Hepatocyte (in vitro differentiated cells): ENCODE measurements at regions not wholly inside any gene's neighbourhood (a gene's known extent, or its start where the extent isn't known, plus 50 kb on each side); places are given as distances from the start of the nearest gene placed in this dataset.

Experiments
- DNase-seq: peaks from one replicate; pipeline ENCODE4 v3.0.0-alpha.2; 2016; ENCODE audit warnings: low spot score
- H2AFZ ChIP-seq: fragments of 200-600 bp; sonication (generic); 2 replicates; pipeline ENCODE4 v1.6.0; 2016; ENCODE audit warnings: antibody characterized with exemption, mild to moderate bottlenecking
- H3K27ac ChIP-seq: fragments of 200-600 bp; sonication (generic); 2 replicates; pipeline ENCODE4 v1.5.1; 2016; ENCODE audit warnings: mild to moderate bottlenecking
- H3K27me3 ChIP-seq: fragments of 200-600 bp; sonication (generic); 2 replicates; pipeline ENCODE4 v1.6.1; 2016
- H3K36me3 ChIP-seq: fragments of 200-600 bp; sonication (generic); replicated peaks from 2 replicates; pipeline ENCODE4 v1.5.1; 2016; ENCODE audit warnings: low read depth; ENCODE audit not compliant: insufficient read depth
- H3K4me1 ChIP-seq: fragments of 200-600 bp; sonication (generic); 2 replicates; pipeline ENCODE4 v1.5.1; 2016; ENCODE audit warnings: mild to moderate bottlenecking, moderate library complexity; ENCODE audit not compliant: insufficient read depth
- H3K4me2 ChIP-seq: fragments of 200-600 bp; sonication (generic); 2 replicates; pipeline ENCODE4 v1.6.0; 2016
- H3K4me3 ChIP-seq: fragments of 200-600 bp; sonication (generic); 2 replicates; pipeline ENCODE4 v1.5.1; 2016; ENCODE audit warnings: mild to moderate bottlenecking
- H3K79me2 ChIP-seq: fragments of 200-600 bp; sonication (generic); 2 replicates; pipeline ENCODE4 v1.6.0; 2017; ENCODE audit warnings: mild to moderate bottlenecking
- H3K9me2 ChIP-seq: fragments of 200-600 bp; sonication (generic); replicated peaks from 2 replicates; pipeline ENCODE4 v1.6.0; 2017; ENCODE audit warnings: mild to moderate bottlenecking; ENCODE audit not compliant: insufficient read depth
- H3K9me3 ChIP-seq: fragments of 200-600 bp; sonication (generic); 2 replicates; pipeline ENCODE4 v1.5.1; 2016; ENCODE audit warnings: low read depth, mild to moderate bottlenecking
- H4K20me1 ChIP-seq: fragments of 200-600 bp; sonication (generic); 2 replicates; pipeline ENCODE4 v1.6.0; 2016; ENCODE audit warnings: mild to moderate bottlenecking; ENCODE audit not compliant: insufficient read depth, poor library complexity, severe bottlenecking
- EZH2 ChIP-seq: fragments of 200-600 bp; sonication (generic); IDR thresholded peaks from 2 replicates; pipeline ENCODE4 v1.6.1; 2016; ENCODE audit warnings: antibody characterized with exemption, mild to moderate bottlenecking, borderline replicate concordance
- EZH2phosphoT487 ChIP-seq: fragments of 200-600 bp; sonication (generic); IDR thresholded peaks from one replicate; pipeline ENCODE4 v1.6.1; 2018; ENCODE audit warnings: antibody characterized with exemption, mild to moderate bottlenecking, low read depth, moderate library complexity; ENCODE audit not compliant: unreplicated experiment, severe bottlenecking
- WGBS: methylation state at CpG from one replicate; pipeline ENCODE4 v1.1.6; 2016; ENCODE audit warnings: low lambda C conversion rate; ENCODE audit errors: missing lambda C conversion rate; 5-methylcytosine and 5-hydroxymethylcytosine counted together
- TF ChIP-seq, protein P1 (sequence below): fragments of 200-600 bp; sonication (generic); IDR thresholded peaks from 2 replicates; pipeline ENCODE4 v1.5.1; 2016; ENCODE audit warnings: antibody characterized with exemption, mild to moderate bottlenecking; ENCODE audit not compliant: poor library complexity

DNA sequence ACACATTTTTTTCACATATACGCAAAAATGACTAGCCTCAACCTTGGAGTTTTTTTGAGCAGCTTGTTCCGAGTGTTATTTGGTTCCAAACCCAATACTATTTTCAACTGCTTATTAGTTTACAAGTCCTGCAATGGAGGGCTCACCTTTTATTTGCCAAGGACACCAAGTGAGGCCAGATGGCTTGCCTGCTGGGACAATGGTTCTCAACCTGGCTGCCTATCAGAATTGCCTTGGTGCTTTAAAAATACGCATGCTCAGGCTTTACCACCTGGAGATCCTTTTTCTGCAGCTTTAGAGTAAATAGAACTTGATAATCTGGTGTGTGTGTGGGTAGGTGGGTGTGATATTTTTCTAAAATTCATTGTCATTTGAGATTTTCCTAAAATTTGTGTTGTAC lies 276.8 kb downstream of the MTERF1 start:
- Histone ChIP-seq H3K79me2 (no peaks in the 10 kb centered on the region), H3K27me3 (no peaks in the 10 kb centered on the region), H2AFZ (no peak overlapping the region), H3K36me3 (no peaks in the 10 kb centered on the region), H3K4me3 (no peak overlapping the region), H3K9me3 (no peaks in the 10 kb centered on the region), H4K20me1 (no peaks in the 10 kb centered on the region), H3K27ac (no peak overlapping the region), H3K9me2 (no peaks in the 10 kb centered on the region), H3K4me1 (no peaks in the 10 kb centered on the region), H3K4me2 (no peak overlapping the region)
- TF ChIP-seq, protein P1, sequence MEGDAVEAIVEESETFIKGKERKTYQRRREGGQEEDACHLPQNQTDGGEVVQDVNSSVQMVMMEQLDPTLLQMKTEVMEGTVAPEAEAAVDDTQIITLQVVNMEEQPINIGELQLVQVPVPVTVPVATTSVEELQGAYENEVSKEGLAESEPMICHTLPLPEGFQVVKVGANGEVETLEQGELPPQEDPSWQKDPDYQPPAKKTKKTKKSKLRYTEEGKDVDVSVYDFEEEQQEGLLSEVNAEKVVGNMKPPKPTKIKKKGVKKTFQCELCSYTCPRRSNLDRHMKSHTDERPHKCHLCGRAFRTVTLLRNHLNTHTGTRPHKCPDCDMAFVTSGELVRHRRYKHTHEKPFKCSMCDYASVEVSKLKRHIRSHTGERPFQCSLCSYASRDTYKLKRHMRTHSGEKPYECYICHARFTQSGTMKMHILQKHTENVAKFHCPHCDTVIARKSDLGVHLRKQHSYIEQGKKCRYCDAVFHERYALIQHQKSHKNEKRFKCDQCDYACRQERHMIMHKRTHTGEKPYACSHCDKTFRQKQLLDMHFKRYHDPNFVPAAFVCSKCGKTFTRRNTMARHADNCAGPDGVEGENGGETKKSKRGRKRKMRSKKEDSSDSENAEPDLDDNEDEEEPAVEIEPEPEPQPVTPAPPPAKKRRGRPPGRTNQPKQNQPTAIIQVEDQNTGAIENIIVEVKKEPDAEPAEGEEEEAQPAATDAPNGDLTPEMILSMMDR = no peak
- no peak for TF ChIP-seq EZH2phosphoT487
- TF ChIP-seq EZH2 = no peak
- no peak for DNase-seq
- WGBS = 83% methylated on average over 3 of the region's 3 CpGs

DNA sequence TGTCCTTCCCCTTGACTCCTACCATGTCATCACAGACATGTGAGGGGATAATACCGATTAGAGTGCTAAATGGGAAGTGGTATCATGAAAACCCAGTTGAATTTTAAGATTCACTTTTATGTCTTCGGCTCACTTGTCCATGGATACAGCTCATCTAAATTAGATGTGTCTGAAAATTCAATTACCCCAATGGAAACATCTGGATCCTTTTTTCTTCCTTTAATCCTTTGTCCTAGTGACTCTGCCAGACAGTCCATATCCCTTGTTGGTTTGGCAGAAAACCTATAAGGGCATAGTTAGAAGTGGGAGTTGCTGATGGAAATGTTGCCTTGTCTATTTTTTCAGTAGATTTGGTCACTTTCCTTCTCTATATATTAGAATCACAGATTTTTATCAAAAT lies 271.9 kb downstream of the MTERF1 start:
- TF ChIP-seq, protein P1 = no peak
- TF ChIP-seq EZH2phosphoT487 = no peak
- no peak for TF ChIP-seq EZH2
- WGBS = 77% methylated on average over 2 of the region's 2 CpGs
- no peaks in the 10 kb centered on the region for H3K79me2 ChIP-seq

DNA sequence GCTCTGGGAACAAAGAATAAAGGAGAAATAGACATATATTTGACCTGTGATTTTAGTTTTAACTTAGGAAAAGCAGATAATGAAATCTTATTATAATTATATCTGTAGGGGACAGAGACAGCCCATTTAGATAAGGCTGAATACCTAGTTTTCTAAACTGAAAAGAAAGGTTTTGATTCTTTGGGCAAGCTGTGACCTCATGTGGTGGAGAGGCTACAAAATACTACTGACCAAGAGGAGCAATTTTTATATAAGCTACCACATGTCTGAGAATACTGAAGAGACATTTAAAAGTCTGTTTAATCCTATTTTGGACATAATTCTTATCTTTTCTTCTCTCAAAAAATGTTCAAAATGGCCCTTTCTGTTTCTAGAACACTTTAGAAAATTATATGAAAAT lies 271.0 kb downstream of the MTERF1 start:
- Histone ChIP-seq H3K36me3 (no peaks in the 10 kb centered on the region), H3K9me3 (no peaks in the 10 kb centered on the region), H3K9me2 (no peaks in the 10 kb centered on the region), H3K27me3 (no peaks in the 10 kb centered on the region), H3K4me1 (no peaks in the 10 kb centered on the region), H3K27ac (no peak overlapping the region), H4K20me1 (no peaks in the 10 kb centered on the region), H3K4me2 (no peak overlapping the region), H3K79me2 (no peaks in the 10 kb centered on the region), H2AFZ (no peak overlapping the region), H3K4me3 (no peak overlapping the region)
- DNase-seq = no peak
- TF ChIP-seq, protein P1 = no peak
- TF ChIP-seq EZH2 (no peak), EZH2phosphoT487 (no peak)

More for the DNA sequence above, 271.9 kb downstream of the MTERF1 start:
- Histone ChIP-seq H3K9me3 (no peaks in the 10 kb centered on the region), H3K9me2 (no peaks in the 10 kb centered on the region), H3K4me2 (no peak overlapping the region), H3K36me3 (no peaks in the 10 kb centered on the region), H4K20me1 (no peaks in the 10 kb centered on the region), H3K4me3 (no peak overlapping the region), H3K27me3 (no peaks in the 10 kb centered on the region), H3K27ac (no peak overlapping the region), H2AFZ (no peak overlapping the region), H3K4me1 (no peaks in the 10 kb centered on the region)
- DNase-seq = no peak

DNA sequence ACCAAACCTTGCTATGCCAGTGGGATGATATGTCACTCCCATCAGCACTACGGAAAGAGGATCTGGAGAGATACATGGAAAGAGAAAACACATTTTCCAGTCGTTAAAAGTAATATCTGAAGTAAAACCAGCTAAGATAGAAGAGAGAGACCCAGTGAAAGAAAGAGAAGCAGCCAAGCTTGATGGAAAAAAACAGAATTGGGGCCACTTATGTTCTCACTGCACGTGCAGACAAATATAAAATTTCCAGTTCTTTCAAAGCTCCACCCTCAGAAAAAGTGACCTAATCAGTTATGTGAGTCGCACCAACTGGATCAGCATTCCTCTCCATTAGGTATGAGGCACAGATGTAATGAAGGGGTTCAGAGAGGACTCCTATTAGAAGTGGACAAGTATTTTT lies 266.1 kb downstream of the MTERF1 start:
- Histone ChIP-seq H3K27ac (no peak overlapping the region), H3K9me3 (no peaks in the 10 kb centered on the region), H3K79me2 (no peaks in the 10 kb centered on the region), H3K4me1 (no peaks in the 10 kb centered on the region), H2AFZ (no peak overlapping the region), H3K27me3 (no peaks in the 10 kb centered on the region), H3K9me2 (no peaks in the 10 kb centered on the region), H3K36me3 (no peaks in the 10 kb centered on the region), H4K20me1 (no peaks in the 10 kb centered on the region), H3K4me3 (no peak overlapping the region), H3K4me2 (no peak overlapping the region)
- WGBS = 85% methylated on average over 4 of the region's 4 CpGs
- DNase-seq = no peak
- TF ChIP-seq, protein P1 = no peak
- no peak for TF ChIP-seq EZH2
- TF ChIP-seq EZH2phosphoT487 = no peak
